HG03354 (cell line): ENCODE measurements at regions not wholly inside any gene's neighbourhood (a gene's known extent, or its start where the extent isn't known, plus 50 kb on each side); places are given as distances from the start of the nearest gene placed in this dataset.

Source experiments
- ATAC-seq: cut with Tn5 transposase; IDR thresholded peaks from one replicate; pipeline ENCODE4 v1.9.1; 2021; ENCODE audit warnings: mild to moderate bottlenecking; ENCODE audit not compliant: unreplicated experiment, poor library complexity, severe bottlenecking

- no peak for ATAC-seq
These were observed 71.8 kb upstream of the ZNF521 start for GRCh38 chr18:25423760-25424159.

- no peak for ATAC-seq
These were observed 71.3 kb upstream of the ZNF521 start for GRCh38 chr18:25423267-25423666.

- ATAC-seq, result no peak
These were observed 70.3 kb upstream of the ZNF521 start for GRCh38 chr18:25422230-25422629.

- ATAC-seq, result no peak
These were observed 68.3 kb upstream of the ZNF521 start for GRCh38 chr18:25420077-25420825.

GRCh38 chr18:25416374-25416773 is 64.4 kb upstream of the ZNF521 start:
- ATAC-seq, result no peak

- ATAC-seq, result no peak
These were observed 58.0 kb upstream of the ZNF521 start for GRCh38 chr18:25409971-25410370.

GRCh38 chr18:25408293-25408692 is 56.3 kb upstream of the ZNF521 start:
- ATAC-seq, result no peak
